HG03342 (cell line): ENCODE measurements at regions not wholly inside any gene's neighbourhood (a gene's known extent, or its start where the extent isn't known, plus 50 kb on each side); places are given as distances from the start of the nearest gene placed in this dataset.
"Not testable (repeated sequence)": the region's sequence is repeated elsewhere in the genome, so short reads cannot be mapped to it uniquely, and the experiment has no call there.

ENCODE experiments used
- ATAC-seq: cut with Tn5 transposase; IDR thresholded peaks from one replicate; pipeline ENCODE4 v1.9.1; 2021; ENCODE audit warnings: mild to moderate bottlenecking, moderate library complexity; ENCODE audit not compliant: unreplicated experiment

GRCh38 chr3:78283994-78284393, 1244.1 kb downstream of the ROBO2 start:
- ATAC-seq: no peak

- ATAC-seq: no peak
Measured at GRCh38 chr3:78285032-78285728, 1245.3 kb downstream of the ROBO2 start.

GRCh38 chr3:78287085-78287484, 1247.2 kb downstream of the ROBO2 start:
- ATAC-seq: no peak

- ATAC-seq: no peak
Measured at GRCh38 chr3:78293284-78293683, 1253.4 kb downstream of the ROBO2 start.

- ATAC-seq: no peak
Measured at GRCh38 chr3:78304115-78304514, 1264.2 kb downstream of the ROBO2 start.

GRCh38 chr3:78312851-78313250, 1273.0 kb downstream of the ROBO2 start:
- ATAC-seq: no peak

- ATAC-seq: no peak
Measured at GRCh38 chr3:78313332-78313731, 1273.4 kb downstream of the ROBO2 start.

GRCh38 chr3:78314327-78314726, 1274.4 kb downstream of the ROBO2 start:
- ATAC-seq: no peak

- ATAC-seq: no peak
Measured at GRCh38 chr3:78317774-78318173, 1277.9 kb downstream of the ROBO2 start.

- no peak for ATAC-seq
Measured at GRCh38 chr3:78322780-78323179, 1282.9 kb downstream of the ROBO2 start.

GRCh38 chr3:78337801-78338211, 1297.9 kb downstream of the ROBO2 start:
- no peak for ATAC-seq

GRCh38 chr3:78338405-78338804, 1298.5 kb downstream of the ROBO2 start:
- ATAC-seq: peak; percentile 63

- no peak for ATAC-seq
Measured at GRCh38 chr3:78343221-78343620, 1303.3 kb downstream of the ROBO2 start.

- ATAC-seq: not testable (repeated sequence)
Measured at GRCh38 chr3:78344267-78344666, 1304.4 kb downstream of the ROBO2 start.

GRCh38 chr3:78344918-78345317, 1305.0 kb downstream of the ROBO2 start:
- no peak for ATAC-seq

GRCh38 chr3:78347176-78347575, 1307.3 kb downstream of the ROBO2 start:
- no peak for ATAC-seq

GRCh38 chr3:78348664-78349063, 1308.8 kb downstream of the ROBO2 start:
- ATAC-seq: no peak

- no peak for ATAC-seq
Measured at GRCh38 chr3:78349571-78349970, 1309.7 kb downstream of the ROBO2 start.

GRCh38 chr3:78351334-78351733, 1311.4 kb downstream of the ROBO2 start:
- ATAC-seq: no peak

- no peak for ATAC-seq
Measured at GRCh38 chr3:78353231-78353630, 1313.3 kb downstream of the ROBO2 start.

GRCh38 chr3:78360849-78361248, 1321.0 kb downstream of the ROBO2 start:
- no peak for ATAC-seq

GRCh38 chr3:78368636-78369345, 1328.9 kb downstream of the ROBO2 start:
- ATAC-seq: no peak
